22Rv1 (cell line): ENCODE measurements at regions not wholly inside any gene's neighbourhood (a gene's known extent, or its start where the extent isn't known, plus 50 kb on each side); places are given as distances from the start of the nearest gene placed in this dataset.

ENCODE experiments used
- ZFX ChIP-seq: fragments of 450-650 bp; IDR thresholded peaks from 2 replicates; pipeline ENCODE4 v1.6.1; 2017; ENCODE audit warnings: antibody characterized with exemption, borderline replicate concordance
- TF ChIP-seq, protein P1 (sequence below): fragments of 450-650 bp; IDR thresholded peaks from 2 replicates; pipeline ENCODE4 v1.5.1; 2017; ENCODE audit warnings: mild to moderate bottlenecking

DNA sequence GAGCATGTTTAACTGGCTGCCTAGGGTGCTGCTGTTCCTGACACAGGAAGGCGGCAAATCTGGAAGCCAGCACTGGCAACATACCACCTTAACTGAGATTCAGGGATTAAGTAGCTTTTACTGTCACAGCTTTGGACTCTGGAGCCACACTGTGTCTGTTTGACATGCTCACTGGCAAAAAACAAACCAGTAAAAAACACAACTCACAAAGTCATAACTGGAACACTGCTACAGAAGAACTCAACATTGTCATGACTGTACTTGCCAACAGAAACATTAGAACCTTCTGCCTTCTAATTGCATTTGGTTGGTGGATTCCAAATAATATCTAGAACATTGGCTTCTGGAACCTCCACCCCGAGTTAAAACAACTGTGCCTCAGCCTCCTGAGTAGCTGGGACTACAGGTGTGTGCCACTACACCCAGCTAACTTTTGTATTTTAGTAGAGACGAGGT, 117.6 kb downstream of the TTC6 start:
- TF ChIP-seq, protein P1, sequence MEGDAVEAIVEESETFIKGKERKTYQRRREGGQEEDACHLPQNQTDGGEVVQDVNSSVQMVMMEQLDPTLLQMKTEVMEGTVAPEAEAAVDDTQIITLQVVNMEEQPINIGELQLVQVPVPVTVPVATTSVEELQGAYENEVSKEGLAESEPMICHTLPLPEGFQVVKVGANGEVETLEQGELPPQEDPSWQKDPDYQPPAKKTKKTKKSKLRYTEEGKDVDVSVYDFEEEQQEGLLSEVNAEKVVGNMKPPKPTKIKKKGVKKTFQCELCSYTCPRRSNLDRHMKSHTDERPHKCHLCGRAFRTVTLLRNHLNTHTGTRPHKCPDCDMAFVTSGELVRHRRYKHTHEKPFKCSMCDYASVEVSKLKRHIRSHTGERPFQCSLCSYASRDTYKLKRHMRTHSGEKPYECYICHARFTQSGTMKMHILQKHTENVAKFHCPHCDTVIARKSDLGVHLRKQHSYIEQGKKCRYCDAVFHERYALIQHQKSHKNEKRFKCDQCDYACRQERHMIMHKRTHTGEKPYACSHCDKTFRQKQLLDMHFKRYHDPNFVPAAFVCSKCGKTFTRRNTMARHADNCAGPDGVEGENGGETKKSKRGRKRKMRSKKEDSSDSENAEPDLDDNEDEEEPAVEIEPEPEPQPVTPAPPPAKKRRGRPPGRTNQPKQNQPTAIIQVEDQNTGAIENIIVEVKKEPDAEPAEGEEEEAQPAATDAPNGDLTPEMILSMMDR = no peak
- no peak for TF ChIP-seq ZFX
